ENCODE measurements at regions not wholly inside any gene's neighbourhood (a gene's known extent, or its start where the extent isn't known, plus 50 kb on each side); places are given as distances from the start of the nearest gene placed in this dataset.

DNA sequence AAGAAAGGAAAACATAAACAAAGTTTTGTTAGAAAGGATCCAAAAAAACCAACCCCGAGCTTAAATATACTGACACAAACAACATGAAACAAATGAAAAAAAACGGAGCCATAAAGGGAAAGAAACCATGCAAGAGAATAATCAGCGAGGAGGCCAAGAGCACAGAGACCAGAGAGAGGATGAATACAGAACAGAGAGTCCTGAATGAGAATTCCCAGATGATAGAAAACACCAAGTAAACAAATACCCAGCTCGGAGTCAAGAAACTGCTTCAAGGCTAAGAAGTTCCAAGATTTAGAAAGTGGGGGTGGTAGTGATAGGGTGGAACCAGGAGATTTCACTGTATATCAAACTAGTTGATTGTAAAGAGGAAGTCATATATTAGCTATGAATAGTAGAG lies 313.3 kb downstream of the OSR1 start:
- H3K36me3 ChIP-seq = no peaks in the 10 kb centered on the region
- H3K4me3 ChIP-seq = no peak overlapping the region
- H3K27me3 ChIP-seq = no peaks in the 10 kb centered on the region
- no peak for DNase-seq
- H3K27ac ChIP-seq = no peak overlapping the region
- intact Hi-C loops (cut with DNase I; ENCODE audit: low total_unique reads) = no loop called here
- TF ChIP-seq, protein P1, sequence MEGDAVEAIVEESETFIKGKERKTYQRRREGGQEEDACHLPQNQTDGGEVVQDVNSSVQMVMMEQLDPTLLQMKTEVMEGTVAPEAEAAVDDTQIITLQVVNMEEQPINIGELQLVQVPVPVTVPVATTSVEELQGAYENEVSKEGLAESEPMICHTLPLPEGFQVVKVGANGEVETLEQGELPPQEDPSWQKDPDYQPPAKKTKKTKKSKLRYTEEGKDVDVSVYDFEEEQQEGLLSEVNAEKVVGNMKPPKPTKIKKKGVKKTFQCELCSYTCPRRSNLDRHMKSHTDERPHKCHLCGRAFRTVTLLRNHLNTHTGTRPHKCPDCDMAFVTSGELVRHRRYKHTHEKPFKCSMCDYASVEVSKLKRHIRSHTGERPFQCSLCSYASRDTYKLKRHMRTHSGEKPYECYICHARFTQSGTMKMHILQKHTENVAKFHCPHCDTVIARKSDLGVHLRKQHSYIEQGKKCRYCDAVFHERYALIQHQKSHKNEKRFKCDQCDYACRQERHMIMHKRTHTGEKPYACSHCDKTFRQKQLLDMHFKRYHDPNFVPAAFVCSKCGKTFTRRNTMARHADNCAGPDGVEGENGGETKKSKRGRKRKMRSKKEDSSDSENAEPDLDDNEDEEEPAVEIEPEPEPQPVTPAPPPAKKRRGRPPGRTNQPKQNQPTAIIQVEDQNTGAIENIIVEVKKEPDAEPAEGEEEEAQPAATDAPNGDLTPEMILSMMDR (IDR thresholded peaks at IDR 0.05) = no peak
- no peaks in the 10 kb centered on the region for H3K9me3 ChIP-seq
- peaks cover 0 to 30% (median 13%) of the 10 kb centered on the region in 4 donors for H3K4me1 ChIP-seq

DNA sequence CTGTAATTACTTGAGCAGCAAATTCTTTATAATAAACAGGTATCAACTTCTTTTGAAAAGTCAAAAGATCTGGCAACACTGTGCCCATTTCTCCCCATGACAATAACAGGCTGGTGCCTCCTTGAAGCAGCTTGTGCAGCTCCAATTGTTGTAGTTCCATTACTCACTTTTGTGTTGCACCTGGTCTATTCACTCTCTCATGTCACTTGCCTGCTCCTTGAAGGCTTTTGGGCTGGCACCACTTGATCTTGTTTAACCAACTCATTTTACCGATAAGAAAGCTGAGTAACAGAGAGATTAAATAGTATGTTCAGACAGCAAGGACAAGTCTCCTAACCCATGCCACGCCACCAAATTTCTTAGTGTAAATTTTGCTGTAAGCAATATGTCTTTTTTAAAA lies 314.5 kb downstream of the OSR1 start:
- Histone ChIP-seq H3K27me3 (no peaks in the 10 kb centered on the region), H3K27ac (no peak overlapping the region), H3K4me1 (peaks cover 0 to 23% (median 12%) of the 10 kb centered on the region in 4 donors), H3K36me3 (no peaks in the 10 kb centered on the region), H3K9me3 (no peaks in the 10 kb centered on the region), H3K4me3 (no peak overlapping the region)
- no peak for DNase-seq
- intact Hi-C loops (cut with DNase I; ENCODE audit: low total_unique reads) = no loop called here
- TF ChIP-seq, protein P1 (IDR thresholded peaks at IDR 0.05) = no peak

DNA sequence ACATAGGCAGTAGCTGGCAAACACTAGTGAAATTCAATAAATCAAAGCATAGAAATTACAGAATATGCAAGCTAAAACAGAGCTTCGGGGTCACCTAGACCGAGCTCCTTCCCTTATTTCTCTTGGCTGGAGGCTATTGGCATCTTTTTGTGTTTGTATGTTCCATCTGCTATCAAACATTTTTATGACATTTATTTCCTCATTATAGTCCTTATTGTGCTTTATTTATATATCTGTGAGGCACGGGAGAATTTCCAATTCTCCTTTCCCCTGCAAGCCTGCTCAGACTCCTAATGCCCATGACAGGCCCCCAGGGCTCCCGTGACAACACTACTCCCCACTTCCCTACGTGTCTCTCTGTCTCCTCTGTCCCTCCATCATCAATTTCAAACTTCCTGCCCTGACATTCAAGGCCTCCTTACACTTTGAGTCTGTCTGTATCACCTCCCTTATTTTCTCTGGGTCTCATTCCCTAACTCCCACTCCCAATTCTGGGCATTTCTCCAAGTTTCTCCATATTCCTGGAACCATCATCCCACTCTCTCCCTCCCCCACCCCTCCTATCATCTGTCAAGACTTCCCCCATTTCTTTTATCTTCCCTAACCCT lies 316.9 kb downstream of the OSR1 start:
- no peak for DNase-seq
- TF ChIP-seq, protein P1 (IDR thresholded peaks at IDR 0.05) = no peak

DNA sequence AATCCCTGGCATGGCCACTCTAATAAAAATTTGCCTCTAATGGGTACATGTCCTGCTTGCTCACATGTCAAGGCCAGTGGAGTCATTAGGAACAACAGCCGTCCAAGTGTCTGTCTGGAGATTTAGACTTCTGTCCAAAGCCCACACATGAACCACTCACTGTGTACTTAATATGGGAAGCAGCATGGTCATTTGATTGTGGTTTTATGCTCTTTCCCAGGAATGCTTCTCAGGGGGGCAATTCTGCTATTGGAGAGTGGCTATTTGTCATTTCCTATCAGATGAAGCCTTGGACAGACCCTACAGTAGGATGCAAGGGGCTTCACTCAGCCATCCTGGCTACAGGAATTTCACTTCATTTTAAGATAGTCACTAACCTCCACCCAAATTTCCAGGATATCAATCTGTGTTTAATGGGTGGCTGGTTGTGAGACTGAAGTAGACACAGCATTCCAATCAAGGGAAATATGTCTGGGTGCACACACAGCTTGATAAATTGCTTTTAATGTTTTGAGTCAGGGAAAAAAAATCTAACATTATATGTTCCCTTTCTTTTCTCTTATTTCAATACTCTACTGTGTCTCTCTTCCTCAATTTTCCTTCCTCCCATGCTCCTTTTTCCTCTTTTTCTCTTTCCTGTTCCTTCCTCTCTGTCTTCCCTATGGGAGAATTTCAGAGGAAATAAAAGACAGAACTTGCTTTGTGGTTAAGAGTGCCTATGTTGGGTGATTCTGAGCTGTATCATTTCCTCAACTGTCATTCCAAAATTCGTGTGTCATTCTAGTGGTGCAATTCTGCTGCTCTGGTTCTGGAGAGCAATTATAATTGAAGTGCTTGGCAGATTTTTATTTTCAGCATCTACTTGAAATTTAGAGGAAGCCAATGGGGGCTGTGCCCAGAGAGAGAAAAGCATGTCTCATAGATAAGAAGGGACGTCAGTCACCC lies 320.1 kb downstream of the OSR1 start:
- H3K4me1 ChIP-seq = peaks cover 0 to 13% (median 1%) of the 10 kb centered on the region in 4 donors
- H3K27me3 ChIP-seq = no peaks in the 10 kb centered on the region
- no peak overlapping the region for H3K4me3 ChIP-seq
- intact Hi-C loops (cut with DNase I; ENCODE audit: low total_unique reads) = no loop called here
- H3K27ac ChIP-seq = no peak overlapping the region
- H3K36me3 ChIP-seq = no peaks in the 10 kb centered on the region
- no peaks in the 10 kb centered on the region for H3K9me3 ChIP-seq
- TF ChIP-seq, protein P1 (IDR thresholded peaks at IDR 0.05) = no peak
- DNase-seq = no peak

More for the DNA sequence above, 316.9 kb downstream of the OSR1 start:
- peaks cover 0 to 6% (median under 1%) of the 10 kb centered on the region in 4 donors for H3K4me1 ChIP-seq
- intact Hi-C loops (cut with DNase I; ENCODE audit: low total_unique reads) = no loop called here
- no peak overlapping the region for H3K27ac ChIP-seq
- H3K27me3 ChIP-seq = no peaks in the 10 kb centered on the region
- H3K4me3 ChIP-seq = no peak overlapping the region
- H3K36me3 ChIP-seq = no peaks in the 10 kb centered on the region
- H3K9me3 ChIP-seq = no peaks in the 10 kb centered on the region

DNA sequence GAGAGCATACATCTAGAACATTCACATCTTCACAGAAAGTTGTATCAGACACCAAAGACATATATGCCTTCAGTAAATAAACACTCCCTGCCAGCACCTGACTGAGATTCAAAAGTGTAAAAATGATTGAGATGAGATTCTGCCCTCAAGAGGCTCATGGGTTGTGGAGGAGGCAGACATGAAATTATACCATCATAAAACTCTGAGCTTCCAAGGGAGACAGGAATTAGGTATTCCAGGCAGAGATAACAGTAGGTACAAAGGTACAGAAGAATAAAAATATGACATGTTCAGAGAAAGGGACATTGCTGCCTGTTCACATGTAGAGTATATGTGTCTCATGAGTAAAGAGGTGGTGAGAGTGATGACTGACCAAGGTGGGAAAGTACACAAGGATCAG lies 322.3 kb downstream of the OSR1 start:
- H3K27ac ChIP-seq = no peak overlapping the region
- TF ChIP-seq, protein P1 (IDR thresholded peaks at IDR 0.05) = no peak
- intact Hi-C loops (cut with DNase I; ENCODE audit: low total_unique reads) = no loop called here

More for the DNA sequence above, 322.3 kb downstream of the OSR1 start:
- H3K9me3 ChIP-seq = no peaks in the 10 kb centered on the region
- H3K36me3 ChIP-seq = no peaks in the 10 kb centered on the region
- DNase-seq = no peak
- peaks cover 0 to 15% (median 4%) of the 10 kb centered on the region in 4 donors for H3K4me1 ChIP-seq
- H3K4me3 ChIP-seq = no peak overlapping the region
- no peaks in the 10 kb centered on the region for H3K27me3 ChIP-seq
